H1 (cell line): ENCODE measurements at regions not wholly inside any gene's neighbourhood (a gene's known extent, or its start where the extent isn't known, plus 50 kb on each side); places are given as distances from the start of the nearest gene placed in this dataset.

Experiments used
- CTCF ChIA-PET: fragments of 300-600 bp; sonication (Branson Sonifier 250); formaldehyde crosslinking; loops from one replicate; lab custom pipeline; 2021; ENCODE audit not compliant: partially characterized antibody; lab: Charles Lee
- POLR2A ChIA-PET: fragments of 300-600 bp; sonication (Branson Sonifier 250); formaldehyde crosslinking; loops from one replicate; lab custom pipeline; 2021; ENCODE audit warnings: inconsistent platforms; ENCODE audit not compliant: partially characterized antibody; lab: Charles Lee
- DNase-seq, 2 experiments: peaks; one replicate each; pipeline versions ENCODE4 v3.0.0 to v3.0.0-alpha.2; 2010 to 2022; ENCODE audit warnings: low spot score in 2 of 2, low read depth in 1 of 2, mixed read lengths in 1 of 2
- FAIRE-seq: peaks from 2 replicates; lab custom pipeline; 2011; peaks lifted over from hg19 to GRCh38; lab: Jason Lieb, UNC
- H2AFZ ChIP-seq: 2 replicates; pipeline ENCODE4 v1.8.1; 2012; ENCODE audit warnings: low read length, inconsistent platforms
- H2AK5ac ChIP-seq: 2 replicates; pipeline ENCODE4 v1.6.1; 2013; ENCODE audit warnings: low read depth, low read length
- H2BK120ac ChIP-seq: replicated peaks from 2 replicates; pipeline ENCODE3; 2013; ENCODE audit warnings: low read depth, low read length, inconsistent platforms
- H2BK12ac ChIP-seq: 2 replicates; pipeline ENCODE4 v1.6.1; 2013; ENCODE audit warnings: low read depth, low read length
- H2BK15ac ChIP-seq: 2 replicates; pipeline ENCODE4 v1.6.1; 2013; ENCODE audit warnings: low read length
- H2BK20ac ChIP-seq: 2 replicates; pipeline ENCODE4 v1.6.1; 2013; ENCODE audit warnings: low read length
- H2BK5ac ChIP-seq: 2 replicates; pipeline ENCODE4 v1.6.1; 2013; ENCODE audit warnings: low read depth, low read length
- H3K14ac ChIP-seq: 2 replicates; pipeline ENCODE4 v1.6.1; 2013; ENCODE audit warnings: inconsistent platforms; ENCODE audit not compliant: insufficient read length
- H3K18ac ChIP-seq: 2 replicates; pipeline ENCODE4 v1.6.1; 2013; ENCODE audit warnings: low read length; ENCODE audit errors: extremely low read depth
- H3K23ac ChIP-seq: 2 replicates; pipeline ENCODE4 v1.6.1; 2013; ENCODE audit warnings: inconsistent platforms; ENCODE audit not compliant: insufficient read length
- H3K23me2 ChIP-seq: 2 replicates; pipeline ENCODE4 v1.6.1; 2013; ENCODE audit warnings: low read depth, low read length
- H3K27ac ChIP-seq: 2 replicates; pipeline ENCODE4 v1.6.1; 2011; ENCODE audit warnings: low read depth, low read length, inconsistent platforms
- H3K27me3 ChIP-seq, 4 experiments: replicated peaks in 1 of 4; 1 replicate in 1 of 4; 2 replicates in 3 of 4; pipeline versions ENCODE4 v1.6.1 to v1.8.1; 2011 to 2013; ENCODE audit warnings: low read length in 3 of 4, mild to moderate bottlenecking in 3 of 4, inconsistent platforms in 2 of 4, mixed read lengths in 2 of 4, moderate library complexity in 1 of 4; ENCODE audit not compliant: control insufficient read depth in 3 of 4, insufficient read depth in 3 of 4; ENCODE audit errors: extremely low read depth in 1 of 4
- H3K36me3 ChIP-seq, 4 experiments: 2 replicates each; pipeline versions ENCODE4 v1.6.1 to v1.8.1; 2011 to 2013; ENCODE audit warnings: mild to moderate bottlenecking in 4 of 4, low read length in 3 of 4, moderate library complexity in 2 of 4, control low read depth in 1 of 4, inconsistent platforms in 1 of 4; ENCODE audit not compliant: insufficient read depth in 4 of 4, control insufficient read depth in 2 of 4
- H3K4ac ChIP-seq: replicated peaks from 2 replicates; pipeline ENCODE3; 2013; ENCODE audit warnings: low read length, low read depth, mixed read lengths, inconsistent platforms; ENCODE audit not compliant: insufficient read length
- H3K4me1 ChIP-seq, 4 experiments: replicated peaks in 1 of 4; 1 replicate in 1 of 4; 2 replicates in 3 of 4; pipeline versions ENCODE4 v1.6.1 to v1.8.1; 2011 to 2013; ENCODE audit warnings: low read length in 3 of 4, inconsistent platforms in 2 of 4, mixed read lengths in 1 of 4; ENCODE audit not compliant: insufficient read depth in 4 of 4, control insufficient read depth in 3 of 4
- H3K4me2 ChIP-seq, 2 experiments: 2 replicates each; pipeline versions ENCODE4 v1.6.1 to v1.8.1; 2011 to 2013; ENCODE audit warnings: low read depth in 2 of 2, low read length in 2 of 2, control low read depth in 1 of 2, inconsistent platforms in 1 of 2, mild to moderate bottlenecking in 1 of 2; ENCODE audit not compliant: insufficient read depth in 1 of 2
- H3K4me3 ChIP-seq, 4 experiments: fragments of 200-600, 300-600 bp in 1 of 4; sonication (generic), shearing (Covaris generic), sonication (Bioruptor Twin) in 1 of 4; 2 replicates each; pipeline versions ENCODE4 v1.5.1 to v1.8.1; 2011 to 2016; ENCODE audit warnings: low read length in 4 of 4, low read depth in 3 of 4, control low read depth in 2 of 4, inconsistent platforms in 2 of 4, mild to moderate bottlenecking in 2 of 4, mixed read lengths in 1 of 4, moderate library complexity in 1 of 4; ENCODE audit not compliant: insufficient read depth in 2 of 4; ENCODE audit errors: extremely low read depth in 1 of 4
- H3K56ac ChIP-seq: replicated peaks from 2 replicates; pipeline ENCODE3; 2013; ENCODE audit warnings: low read depth, mild to moderate bottlenecking, mixed read lengths, low read length, inconsistent platforms; ENCODE audit not compliant: insufficient read length
- H3K79me1 ChIP-seq: 2 replicates; pipeline ENCODE4 v1.6.1; 2013; ENCODE audit warnings: low read depth, low read length, control low read depth
- H3K79me2 ChIP-seq, 2 experiments: 2 replicates each; pipeline versions ENCODE4 v1.6.1 to v1.8.1; 2012 to 2013; ENCODE audit warnings: low read length in 2 of 2, mild to moderate bottlenecking in 2 of 2, inconsistent platforms in 1 of 2; ENCODE audit not compliant: insufficient read depth in 2 of 2, control insufficient read depth in 1 of 2
- H3K9ac ChIP-seq, 4 experiments: replicated peaks in 1 of 4; 1 replicate in 1 of 4; 2 replicates in 3 of 4; pipeline versions ENCODE4 v1.6.1 to v1.8.1; 2011 to 2013; ENCODE audit warnings: low read depth in 3 of 4, low read length in 3 of 4, control low read depth in 2 of 4, mild to moderate bottlenecking in 2 of 4, moderate library complexity in 2 of 4, inconsistent platforms in 1 of 4; ENCODE audit errors: extremely low read depth in 1 of 4
- H3K9me3 ChIP-seq, 2 experiments: 2 replicates each; pipeline versions ENCODE4 v1.6.1 to v1.8.1; 2012 to 2013; ENCODE audit warnings: mild to moderate bottlenecking in 2 of 2, moderate library complexity in 2 of 2, control low read depth in 1 of 2, inconsistent platforms in 1 of 2, low read depth in 1 of 2, low read length in 1 of 2, mixed read lengths in 1 of 2; ENCODE audit not compliant: insufficient read depth in 2 of 2
- H4K20me1 ChIP-seq, 2 experiments: replicated peaks in 1 of 2; 2 replicates each; pipeline versions ENCODE3 to v1.8.1; 2011 to 2013; ENCODE audit warnings: inconsistent platforms in 2 of 2, low read length in 2 of 2, mild to moderate bottlenecking in 1 of 2; ENCODE audit not compliant: insufficient read depth in 2 of 2, control insufficient read depth in 1 of 2
- H4K5ac ChIP-seq: 2 replicates; pipeline ENCODE4 v1.6.1; 2013; ENCODE audit warnings: low read length, low read depth, mixed read lengths, inconsistent platforms; ENCODE audit not compliant: insufficient read length
- H4K8ac ChIP-seq: 2 replicates; pipeline ENCODE4 v1.8.0; 2013; ENCODE audit warnings: mild to moderate bottlenecking, moderate library complexity, low read length, inconsistent platforms; ENCODE audit not compliant: insufficient read depth; ENCODE audit errors: extremely low read depth
- H4K91ac ChIP-seq: replicated peaks from 2 replicates; pipeline ENCODE3; 2013; ENCODE audit warnings: low read length, mixed read lengths, inconsistent platforms; ENCODE audit not compliant: insufficient read length
- ASH2L ChIP-seq: fragments of 200-600, 300-600 bp; sonication (generic); IDR thresholded peaks from one replicate; pipeline ENCODE4 v1.7.1; 2017; ENCODE audit warnings: low read length
- EP300 ChIP-seq, 2 experiments: IDR thresholded peaks; 1 replicate in 1 of 2; 2 replicates in 1 of 2; pipeline ENCODE4 v1.6.1; 2011 to 2012; ENCODE audit warnings: low read depth in 2 of 2, low read length in 2 of 2, mild to moderate bottlenecking in 2 of 2, borderline replicate concordance in 1 of 2, inconsistent platforms in 1 of 2, moderate library complexity in 1 of 2
- EZH2 ChIP-seq: fragments of 200-600 bp; sonication (generic); IDR thresholded peaks from 2 replicates; pipeline ENCODE4 v1.7.1; 2012; ENCODE audit warnings: low read depth, mild to moderate bottlenecking, moderate library complexity, low read length, inconsistent platforms; ENCODE audit not compliant: severe bottlenecking
- GABPA ChIP-seq: IDR thresholded peaks from 2 replicates; pipeline ENCODE4 v1.6.1; 2011; ENCODE audit warnings: mild to moderate bottlenecking, low read length, moderate library complexity, borderline replicate concordance; ENCODE audit not compliant: insufficient read depth
- JUN ChIP-seq: IDR thresholded peaks from 2 replicates; pipeline ENCODE4 v1.6.1; 2011; ENCODE audit warnings: low read depth, mild to moderate bottlenecking, improper control_type of control experiment, low read length
- POLR2AphosphoS5 ChIP-seq: IDR thresholded peaks from 2 replicates; pipeline ENCODE4 v1.6.1; 2011; ENCODE audit warnings: low read depth, low read length
- SIN3A ChIP-seq, 2 experiments: IDR thresholded peaks in 1 of 2; conservative IDR thresholded peaks in 1 of 2; 2 replicates each; pipeline ENCODE4 v1.6.1; 2011 to 2012; ENCODE audit warnings: low read length in 2 of 2, improper control_type of control experiment in 1 of 2, low read depth in 1 of 2, mild to moderate bottlenecking in 1 of 2
- SIX5 ChIP-seq: IDR thresholded peaks from 2 replicates; pipeline ENCODE4 v1.6.1; 2011; ENCODE audit warnings: mild to moderate bottlenecking, low read depth, low read length
- SRF ChIP-seq: IDR thresholded peaks from 2 replicates; pipeline ENCODE4 v1.6.1; 2011; ENCODE audit warnings: mild to moderate bottlenecking, low read depth, low read length, moderate library complexity
- TAF7 ChIP-seq: optimal IDR thresholded peaks from 2 replicates; pipeline ENCODE3; 2011; ENCODE audit warnings: low read depth, mild to moderate bottlenecking, inconsistent platforms, low read length, moderate library complexity, borderline replicate concordance
- WGBS, 2 experiments: shearing (Covaris generic) in 1 of 2; methylation state at CpG; one replicate each; pipeline versions ENCODE4 v1.1.6 to v1.1.7; 2013 to 2015; ENCODE audit warnings: low lambda C conversion rate in 2 of 2, mixed read lengths in 2 of 2, inconsistent platforms in 1 of 2, low coverage in 1 of 2, missing lambda C conversion rate in 1 of 2; ENCODE audit not compliant: insufficient replicate concordance in 2 of 2, insufficient coverage in 1 of 2, insufficient read length in 1 of 2; ENCODE audit errors: extremely low coverage in 1 of 2, missing lambda C conversion rate in 1 of 2; 5-methylcytosine and 5-hydroxymethylcytosine counted together
- TF ChIP-seq, protein P1 (sequence below): IDR thresholded peaks from 2 replicates; pipeline ENCODE4 v1.6.1; 2012; ENCODE audit warnings: inconsistent platforms

GRCh38 chr12:3363608-3364007 lies 127.4 kb upstream of the PRMT8 start:
- Histone ChIP-seq H3K79me1 (no peaks in the 10 kb centered on the region), H3K4ac (no peak overlapping the region), H3K4me1 (peaks cover 0 to 7% (median 4%) of the 10 kb centered on the region in 4 experiments; a peak in 5 of 7 replicates), H2AFZ (no peak overlapping the region), H3K9me3 (no peaks in the 10 kb centered on the region), H2BK5ac (no peak overlapping the region), H4K20me1 (no peaks in the 10 kb centered on the region), H4K5ac (no peak overlapping the region), H3K36me3 (no peaks in the 10 kb centered on the region), H3K79me2 (no peaks in the 10 kb centered on the region), H3K4me3 (no peak overlapping the region), H3K56ac (no peak overlapping the region), H3K4me2 (no peak overlapping the region), H3K18ac (no peak overlapping the region), H3K23me2 (peaks cover 5% of the 10 kb centered on the region; the same call in 1 of the 2 replicates), H2BK20ac (no peak overlapping the region), H2BK120ac (no peak overlapping the region), H3K9ac (no peak overlapping the region), H3K27me3 (peaks cover 12 to 35% (median 34%) of the 10 kb centered on the region in 4 experiments), H2BK12ac (no peak overlapping the region), H4K8ac (no peak overlapping the region), H3K27ac (no peak overlapping the region), H3K23ac (no peak overlapping the region), H4K91ac (no peak overlapping the region), H2AK5ac (no peak overlapping the region), H3K14ac (no peak overlapping the region), H2BK15ac (no peak overlapping the region)
- TF ChIP-seq SIX5 (no peak), GABPA (no peak), EZH2 (no peak), JUN (no peak), POLR2AphosphoS5 (no peak), TAF7 (no peak), ASH2L (no peak), SIN3A (conservative IDR thresholded peaks at IDR 0.05 in 1 of 2, IDR thresholded peaks at IDR 0.05 in 1 of 2; ENCODE audit: low read depth in 1 of 2, low read length in 2 of 2) (no peak), SRF (no peak), EP300 (IDR thresholded peaks at IDR 0.05; ENCODE audit: borderline replicate concordance in 1 of 2, low read depth in 2 of 2, low read length in 2 of 2) (no peak)
- TF ChIP-seq, protein P1, sequence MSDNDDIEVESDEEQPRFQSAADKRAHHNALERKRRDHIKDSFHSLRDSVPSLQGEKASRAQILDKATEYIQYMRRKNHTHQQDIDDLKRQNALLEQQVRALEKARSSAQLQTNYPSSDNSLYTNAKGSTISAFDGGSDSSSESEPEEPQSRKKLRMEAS: no peak
- ChIA-PET POLR2A (interaction anchor here (1.7 kb wide), 1 partner anchor 59 kb away, joined by 3 read pairs; no protein-coding TSS in a partner anchor), CTCF (interaction anchor here (0.5 to 1.6 kb wide), 6 partner anchors 11 to 295 kb away, joined by 3 to 4 read pairs (median 3); no protein-coding TSS in a partner anchor)
- no peak for FAIRE-seq
- 86% methylated on average over 9 of the region's 9 CpGs; no CpG with 5 or more reads in 1 of the 2 experiments for WGBS, 2 experiments
- no peak for DNase-seq
